ENCODE measurements at regions not wholly inside any gene's neighbourhood (a gene's known extent, or its start where the extent isn't known, plus 50 kb on each side); places are given as distances from the start of the nearest gene placed in this dataset.

DNA sequence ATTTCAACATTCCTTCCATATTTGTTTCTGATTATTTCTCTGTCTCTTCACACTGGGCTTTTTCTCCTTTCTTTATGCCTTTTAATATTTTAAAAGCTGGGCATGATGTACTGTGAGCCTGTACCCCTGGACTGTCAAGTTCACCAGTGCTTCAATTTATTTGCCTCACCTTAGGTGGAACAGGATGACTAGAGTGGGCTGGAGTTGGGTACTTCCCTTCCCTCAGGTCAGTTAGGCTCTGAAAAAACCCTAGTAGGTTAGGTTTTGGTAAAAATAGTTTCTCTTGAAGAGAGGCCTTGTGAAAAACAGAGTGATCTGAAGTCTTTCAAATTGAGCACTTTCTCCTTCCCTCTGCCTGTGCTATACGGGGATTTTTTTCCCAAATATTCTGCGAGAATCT is 163.0 kb upstream of the LYPLAL1 start:
- TF ChIP-seq EZH2 (IDR thresholded peaks at IDR 0.05; ENCODE audit: low read depth, low read length, severe bottlenecking) (no peak), SRF (IDR thresholded peaks at IDR 0.05; ENCODE audit: low read depth, low read length) (no peak), SP1 (IDR thresholded peaks at IDR 0.05; ENCODE audit: low read depth, low read length) (no peak), POLR2A (IDR thresholded peaks at IDR 0.05; ENCODE audit: control extremely low read depth in 1 of 2, low read depth in 2 of 2, low read length in 2 of 2) (no peak), TAF1 (IDR thresholded peaks at IDR 0.05; ENCODE audit: low read depth, low read length) (no peak), PHF8 (conservative IDR thresholded peaks at IDR 0.05; ENCODE audit: low read depth, low read length) (no peak), RAD21 (IDR thresholded peaks at IDR 0.05 in 1 of 2, conservative IDR thresholded peaks at IDR 0.05 in 1 of 2; ENCODE audit: low read depth in 2 of 2, low read length in 2 of 2) (no peak), RFX5 (IDR thresholded peaks at IDR 0.05; ENCODE audit: borderline replicate concordance, low read depth, low read length) (no peak), RBBP5 (IDR thresholded peaks at IDR 0.05; ENCODE audit: borderline replicate concordance, low read depth, low read length) (no peak)
- TF ChIP-seq, protein P1, sequence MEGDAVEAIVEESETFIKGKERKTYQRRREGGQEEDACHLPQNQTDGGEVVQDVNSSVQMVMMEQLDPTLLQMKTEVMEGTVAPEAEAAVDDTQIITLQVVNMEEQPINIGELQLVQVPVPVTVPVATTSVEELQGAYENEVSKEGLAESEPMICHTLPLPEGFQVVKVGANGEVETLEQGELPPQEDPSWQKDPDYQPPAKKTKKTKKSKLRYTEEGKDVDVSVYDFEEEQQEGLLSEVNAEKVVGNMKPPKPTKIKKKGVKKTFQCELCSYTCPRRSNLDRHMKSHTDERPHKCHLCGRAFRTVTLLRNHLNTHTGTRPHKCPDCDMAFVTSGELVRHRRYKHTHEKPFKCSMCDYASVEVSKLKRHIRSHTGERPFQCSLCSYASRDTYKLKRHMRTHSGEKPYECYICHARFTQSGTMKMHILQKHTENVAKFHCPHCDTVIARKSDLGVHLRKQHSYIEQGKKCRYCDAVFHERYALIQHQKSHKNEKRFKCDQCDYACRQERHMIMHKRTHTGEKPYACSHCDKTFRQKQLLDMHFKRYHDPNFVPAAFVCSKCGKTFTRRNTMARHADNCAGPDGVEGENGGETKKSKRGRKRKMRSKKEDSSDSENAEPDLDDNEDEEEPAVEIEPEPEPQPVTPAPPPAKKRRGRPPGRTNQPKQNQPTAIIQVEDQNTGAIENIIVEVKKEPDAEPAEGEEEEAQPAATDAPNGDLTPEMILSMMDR (IDR thresholded peaks at IDR 0.05; ENCODE audit: control extremely low read depth in 1 of 3, insufficient read depth in 1 of 3, low read depth in 1 of 3, low read length in 3 of 3), result no peak
- TF ChIP-seq, protein P2, sequence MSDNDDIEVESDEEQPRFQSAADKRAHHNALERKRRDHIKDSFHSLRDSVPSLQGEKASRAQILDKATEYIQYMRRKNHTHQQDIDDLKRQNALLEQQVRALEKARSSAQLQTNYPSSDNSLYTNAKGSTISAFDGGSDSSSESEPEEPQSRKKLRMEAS (IDR thresholded peaks at IDR 0.05), result no peak
